A549 (cell line): ENCODE measurements at regions not wholly inside any gene's neighbourhood (a gene's known extent, or its start where the extent isn't known, plus 50 kb on each side); places are given as distances from the start of the nearest gene placed in this dataset.
A peak's percentile ranks its signal among the peaks of the same experiment; 100 is the strongest.

Experiments used
- ATAC-seq, 2 experiments: fragments of 200-7000 bp in 1 of 2; fragments of >200 bp in 1 of 2; cut with Nextera tagmentation in 1 of 2; cut with Tn5 transposase in 1 of 2; 3 replicates each; pipeline versions ENCODE4 v1.8.0 to v1.9.1; 2018 to 2020; ENCODE audit warnings: mild to moderate bottlenecking in 1 of 2, moderate library complexity in 1 of 2
- CTCF ChIA-PET: fragments of 300-600 bp; sonication (Branson Sonifier 250); formaldehyde crosslinking; extraction: SDS; loops from one replicate; lab custom pipeline; 2021; ENCODE audit warnings: antibody characterized with exemption, inconsistent platforms; lab: Yijun Ruan, JAX
- POLR2A ChIA-PET: fragments of 350-600 bp; formaldehyde crosslinking; extraction: SDS; loops from one replicate; lab custom pipeline; 2021; ENCODE audit warnings: antibody characterized with exemption, inconsistent platforms; lab: Yijun Ruan, JAX
- DNase-seq, 2 experiments: peaks; one replicate each; pipeline versions ENCODE4 v3.0.0 to v3.0.0-alpha.2; 2011 to 2016; ENCODE audit warnings: low read depth in 1 of 2, low spot score in 1 of 2
- FAIRE-seq: peaks from 2 replicates; lab custom pipeline; 2011; peaks lifted over from hg19 to GRCh38; lab: Jason Lieb, UNC
- H3K27ac ChIP-seq, 2 experiments: fragments of >200 bp; sonication (Bioruptor Twin); formaldehyde crosslinking; 3 replicates each; pipeline ENCODE4 v1.5.1; 2016 to 2017
- H3K4me1 ChIP-seq: fragments of >200 bp; sonication (Bioruptor Twin); formaldehyde crosslinking; 3 replicates; pipeline ENCODE4 v1.6.1; 2016
- H3K4me2 ChIP-seq: fragments of >200 bp; sonication (Bioruptor Twin); formaldehyde crosslinking; 3 replicates; pipeline ENCODE4 v1.6.1; 2016
- H3K4me3 ChIP-seq: fragments of >200 bp; sonication (Bioruptor Twin); formaldehyde crosslinking; 3 replicates; pipeline ENCODE4 v1.5.1; 2016
- H3K9me3 ChIP-seq: fragments of >200 bp; sonication (Bioruptor Twin); formaldehyde crosslinking; 3 replicates; pipeline ENCODE4 v1.6.1; 2016
- BHLHE40 ChIP-seq: IDR thresholded peaks from 2 replicates; pipeline ENCODE4 v1.6.1; 2012; ENCODE audit warnings: low read depth, low read length, inconsistent platforms
- CBX8 ChIP-seq: fragments of 200-600 bp; sonication (generic); IDR thresholded peaks from 2 replicates; pipeline ENCODE4 v1.6.1; 2016
- CEBPB ChIP-seq, 2 experiments: fragments of >200 bp in 1 of 2; sonication (Bioruptor Twin) in 1 of 2; formaldehyde crosslinking in 1 of 2; IDR thresholded peaks; 2 replicates each; pipeline ENCODE4 v1.6.1; 2012 to 2016
- ELK1 ChIP-seq: fragments of 150-350 bp; IDR thresholded peaks from 2 replicates; pipeline ENCODE4 v1.6.1; 2014; ENCODE audit warnings: low read depth, mild to moderate bottlenecking, low read length
- GATA3 ChIP-seq: IDR thresholded peaks from 2 replicates; pipeline ENCODE4 v1.6.1; 2012; ENCODE audit warnings: borderline replicate concordance
- HOXB5 ChIP-seq: fragments of 250-450 bp; sonication (Bioruptor Pico); IDR thresholded peaks from 2 replicates; pipeline ENCODE4 v1.5.0; 2020; ENCODE audit warnings: mild to moderate bottlenecking, moderate library complexity
- JUN ChIP-seq, 2 experiments: fragments of >200 bp; sonication (Bioruptor Twin); formaldehyde crosslinking; IDR thresholded peaks; 2 replicates in 1 of 2; 3 replicates in 1 of 2; pipeline ENCODE4 v1.6.1; 2016 to 2017
- JUNB ChIP-seq: fragments of >200 bp; sonication (Bioruptor Twin); formaldehyde crosslinking; IDR thresholded peaks from 2 replicates; pipeline ENCODE4 v1.6.1; 2016
- KDM5A ChIP-seq: fragments of 200-600 bp; sonication (generic); IDR thresholded peaks from 2 replicates; pipeline ENCODE4 v1.6.1; 2016; ENCODE audit warnings: antibody characterized with exemption, mild to moderate bottlenecking
- MAFK ChIP-seq: fragments of 450-650 bp; IDR thresholded peaks from 2 replicates; pipeline ENCODE4 v1.6.1; 2014; ENCODE audit not compliant: partially characterized antibody
- PHF8 ChIP-seq: fragments of 200-600 bp; sonication (generic); IDR thresholded peaks from 2 replicates; pipeline ENCODE4 v1.6.1; 2016; ENCODE audit warnings: low read depth, mild to moderate bottlenecking, antibody characterized with exemption, moderate library complexity, borderline replicate concordance
- RAD21 ChIP-seq, 2 experiments: fragments of >200 bp in 1 of 2; sonication (Bioruptor Twin) in 1 of 2; formaldehyde crosslinking in 1 of 2; IDR thresholded peaks in 1 of 2; conservative IDR thresholded peaks in 1 of 2; 2 replicates in 1 of 2; 3 replicates in 1 of 2; pipeline ENCODE4 v1.6.1; 2012 to 2018; ENCODE audit warnings: inconsistent platforms in 1 of 2
- RFX5 ChIP-seq: fragments of 450-650 bp; IDR thresholded peaks from 2 replicates; pipeline ENCODE4 v1.7.1; 2014; ENCODE audit warnings: antibody characterized with exemption, mild to moderate bottlenecking, moderate library complexity
- RNF2 ChIP-seq: fragments of 200-600 bp; sonication (generic); IDR thresholded peaks from 2 replicates; pipeline ENCODE4 v1.6.1; 2016; ENCODE audit warnings: low read depth, mild to moderate bottlenecking, antibody characterized with exemption, moderate library complexity, borderline replicate concordance
- ZC3H11A ChIP-seq: fragments of 450-650 bp; IDR thresholded peaks from 2 replicates; pipeline ENCODE4 v1.6.1; 2014; ENCODE audit warnings: antibody characterized with exemption, mild to moderate bottlenecking
- ZNF302 ChIP-seq: fragments of 250-450 bp; sonication (Bioruptor Pico); IDR thresholded peaks from 2 replicates; pipeline ENCODE4 v1.9.0; 2021; ENCODE audit warnings: inconsistent platforms, mild to moderate bottlenecking, moderate library complexity
- WGBS: methylation state at CpG from one replicate; pipeline ENCODE4 v1.1.6; 2017; ENCODE audit errors: missing lambda C conversion rate; 5-methylcytosine and 5-hydroxymethylcytosine counted together
- TF ChIP-seq, protein P1 (sequence below): fragments of >200 bp; sonication (Bioruptor Twin); formaldehyde crosslinking; IDR thresholded peaks from 3 replicates; pipeline ENCODE4 v1.6.1; 2016
- TF ChIP-seq, protein P2 (sequence below): fragments of >200 bp; sonication (Bioruptor Twin); formaldehyde crosslinking; IDR thresholded peaks from 2 replicates; pipeline ENCODE4 v1.6.1; 2016

DNA sequence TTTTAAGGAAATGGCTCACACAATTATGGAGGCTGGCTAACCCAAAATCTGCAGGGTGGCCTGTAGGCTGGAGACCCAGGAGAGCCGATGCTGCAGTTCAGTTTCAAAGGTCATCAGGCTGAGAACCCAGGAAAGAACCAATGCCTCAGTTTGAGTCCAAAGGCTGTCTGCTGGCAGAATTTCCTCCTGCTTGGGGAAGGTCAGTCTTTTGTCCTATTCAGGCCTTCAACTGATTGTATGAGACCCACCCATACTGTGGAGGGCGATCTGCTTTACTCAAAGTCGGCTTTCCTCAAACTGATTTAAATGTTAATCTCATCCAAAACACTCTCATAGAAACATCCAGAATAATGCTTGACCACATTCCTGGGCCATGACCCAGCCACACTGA lies 189.7 kb upstream of the CDYL start:
- Histone ChIP-seq H3K4me2 (no peak overlapping the region), H3K9me3 (no peaks in the 10 kb centered on the region)
- FAIRE-seq (no peak), DNase-seq (no peak), ATAC-seq (no peak)
- CTCF ChIA-PET, result no interaction called here
- POLR2A ChIA-PET, result no interaction called here
- TF ChIP-seq BHLHE40 (no peak), JUNB (no peak), CBX8 (no peak), ZNF302 (CRISPR knock-in tag) (no peak), GATA3 (no peak), KDM5A (no peak), PHF8 (no peak)
- TF ChIP-seq, protein P1, sequence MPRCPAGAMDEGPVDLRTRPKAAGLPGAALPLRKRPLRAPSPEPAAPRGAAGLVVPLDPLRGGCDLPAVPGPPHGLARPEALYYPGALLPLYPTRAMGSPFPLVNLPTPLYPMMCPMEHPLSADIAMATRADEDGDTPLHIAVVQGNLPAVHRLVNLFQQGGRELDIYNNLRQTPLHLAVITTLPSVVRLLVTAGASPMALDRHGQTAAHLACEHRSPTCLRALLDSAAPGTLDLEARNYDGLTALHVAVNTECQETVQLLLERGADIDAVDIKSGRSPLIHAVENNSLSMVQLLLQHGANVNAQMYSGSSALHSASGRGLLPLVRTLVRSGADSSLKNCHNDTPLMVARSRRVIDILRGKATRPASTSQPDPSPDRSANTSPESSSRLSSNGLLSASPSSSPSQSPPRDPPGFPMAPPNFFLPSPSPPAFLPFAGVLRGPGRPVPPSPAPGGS, result no peak
- TF ChIP-seq, all 56 proteins: peak for 0
- H3K4me1 ChIP-seq, result peaks cover 15% of the 10 kb centered on the region
- H3K4me3 ChIP-seq, result no peak overlapping the region
- WGBS, result 88% methylated on average over 2 of the region's 3 CpGs
- H3K27ac ChIP-seq, result no peak overlapping the region

GRCh38 chr6:4585682-4586468 lies 190.3 kb upstream of the CDYL start:
- Histone ChIP-seq H3K27ac (no peak overlapping the region), H3K4me3 (no peak overlapping the region), H3K4me1 (peaks cover 15% of the 10 kb centered on the region), H3K4me2 (no peak overlapping the region), H3K9me3 (no peaks in the 10 kb centered on the region)
- CTCF ChIA-PET, result no interaction called here
- TF ChIP-seq RNF2 (no peak), PHF8 (no peak), JUN (IDR thresholded peaks at IDR 0.05) (no peak), MAFK (no peak), RAD21 (conservative IDR thresholded peaks at IDR 0.05 in 1 of 2, IDR thresholded peaks at IDR 0.05 in 1 of 2) (no peak)
- WGBS, result 60% methylated on average over 5 of the region's 5 CpGs
- FAIRE-seq, result no peak
- POLR2A ChIA-PET, result no interaction called here
- no peak for DNase-seq
- no peak for ATAC-seq

DNA sequence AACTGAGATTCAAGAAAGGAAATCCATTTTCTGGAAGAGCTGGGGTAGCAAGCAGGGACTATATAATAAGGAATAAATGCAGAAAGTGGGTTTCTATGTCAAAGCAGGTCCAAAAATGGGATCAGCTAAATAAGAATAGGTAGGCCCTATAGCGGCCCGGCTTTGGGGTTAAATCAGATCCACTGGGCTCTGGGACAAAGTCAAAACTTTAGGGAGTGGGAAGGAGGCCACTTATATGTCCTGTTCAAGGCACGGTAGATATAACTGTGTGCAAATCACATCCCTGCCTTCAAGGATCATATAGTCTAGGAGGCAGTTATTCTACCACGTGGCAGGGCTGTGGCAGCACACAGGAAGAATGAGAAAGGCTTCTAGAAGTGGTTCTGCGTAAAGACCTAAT lies 191.4 kb upstream of the CDYL start:
- Histone ChIP-seq H3K27ac (no peak overlapping the region), H3K9me3 (no peaks in the 10 kb centered on the region)
- DNase-seq (no peak), ATAC-seq (no peak)
- POLR2A ChIA-PET, result no interaction called here
- CTCF ChIA-PET, result no interaction called here
- 84% methylated on average over 5 of the region's 5 CpGs for WGBS
- TF ChIP-seq HOXB5 (CRISPR knock-in tag), result no peak
- TF ChIP-seq RFX5, result no peak
- TF ChIP-seq, all 56 proteins: peak for 0
- no peak for FAIRE-seq
- Histone ChIP-seq H3K4me2 (no peak overlapping the region), H3K4me1 (peaks cover 15% of the 10 kb centered on the region), H3K4me3 (no peak overlapping the region)

- H3K9me3 ChIP-seq, result no peaks in the 10 kb centered on the region
- ATAC-seq (no peak; a peak in 1 of 6 replicates), FAIRE-seq (no peak), DNase-seq (no peak)
- peaks cover 18% of the 10 kb centered on the region for H3K4me1 ChIP-seq
- 71% methylated on average over 8 of the region's 8 CpGs for WGBS
- H3K27ac ChIP-seq, result peak overlapping the region; percentile 35 to 53; a peak in 5 of 6 replicates
- H3K4me3 ChIP-seq, result no peak overlapping the region
- peak overlapping the region; percentile 24; the same call in 1 of the 3 replicates for H3K4me2 ChIP-seq
- TF ChIP-seq, protein P2, sequence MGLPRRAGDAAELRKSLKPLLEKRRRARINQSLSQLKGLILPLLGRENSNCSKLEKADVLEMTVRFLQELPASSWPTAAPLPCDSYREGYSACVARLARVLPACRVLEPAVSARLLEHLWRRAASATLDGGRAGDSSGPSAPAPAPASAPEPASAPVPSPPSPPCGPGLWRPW, result peak; percentile 21; the same call in 1 of the 2 replicates
- TF ChIP-seq CEBPB (IDR thresholded peaks at IDR 0.05) (peak in 1 of 2 experiments; percentile 37; a peak in 1 of 4 replicates), ZC3H11A (no peak), ELK1 (no peak)
- TF ChIP-seq, all 56 proteins: peak for 2
- POLR2A ChIA-PET, result no interaction called here
- CTCF ChIA-PET, result interaction anchor here (0.9 to 1.1 kb wide), 2 partner anchors 13 to 21 kb away, joined by 4 read pairs; no protein-coding TSS in a partner anchor
Observed at GRCh38 chr6:4582506-4583417, 193.4 kb upstream of the CDYL start.
